NCI-H2171 (cell line): ENCODE measurements at regions not wholly inside any gene's neighbourhood (a gene's known extent, or its start where the extent isn't known, plus 50 kb on each side); places are given as distances from the start of the nearest gene placed in this dataset.
"Not testable (repeated sequence)": the region's sequence is repeated elsewhere in the genome, so short reads cannot be mapped to it uniquely, and the experiment has no call there.

Source experiments
- DNase-seq: peaks from one replicate; lab custom pipeline; 2025; lab: John Stamatoyannopoulos, UW

GRCh38 chr15:81899730-81900129, 146.1 kb downstream of the MEX3B start:
- no peak for DNase-seq

- no peak for DNase-seq
Observed at GRCh38 chr15:81899024-81899423, 146.8 kb downstream of the MEX3B start.

GRCh38 chr15:81897057-81897677, 148.7 kb downstream of the MEX3B start:
- DNase-seq, result no peak

GRCh38 chr15:81896356-81896755, 149.5 kb downstream of the MEX3B start:
- no peak for DNase-seq

- DNase-seq, result no peak
Observed at GRCh38 chr15:81895723-81896122, 150.1 kb downstream of the MEX3B start.

GRCh38 chr15:81894061-81894460, 151.8 kb downstream of the MEX3B start:
- no peak for DNase-seq

- no peak for DNase-seq
Observed at GRCh38 chr15:81893182-81893835, 152.5 kb downstream of the MEX3B start.

GRCh38 chr15:81890496-81890895, 155.3 kb downstream of the MEX3B start:
- DNase-seq, result no peak

GRCh38 chr15:81889485-81889881, 156.3 kb downstream of the MEX3B start:
- DNase-seq, result no peak

GRCh38 chr15:81888748-81889484, 156.9 kb downstream of the MEX3B start:
- DNase-seq, result no peak

GRCh38 chr15:81887912-81888311, 157.9 kb downstream of the MEX3B start:
- no peak for DNase-seq

GRCh38 chr15:81887188-81887587, 158.6 kb downstream of the MEX3B start:
- DNase-seq, result not testable (repeated sequence)

- no peak for DNase-seq
Observed at GRCh38 chr15:81886591-81886990, 159.2 kb downstream of the MEX3B start.

GRCh38 chr15:81886080-81886479, 159.7 kb downstream of the MEX3B start:
- no peak for DNase-seq

- DNase-seq, result no peak
Observed at GRCh38 chr15:81885135-81885534, 160.7 kb downstream of the MEX3B start.

GRCh38 chr15:81882504-81882903, 163.3 kb downstream of the MEX3B start:
- no peak for DNase-seq

- no peak for DNase-seq
Observed at GRCh38 chr15:81880833-81881232, 165.0 kb downstream of the MEX3B start.

- no peak for DNase-seq
Observed at GRCh38 chr15:81880314-81880713, 165.5 kb downstream of the MEX3B start.

GRCh38 chr15:81875717-81876116, 170.1 kb downstream of the MEX3B start:
- not testable (repeated sequence) for DNase-seq

- DNase-seq, result not testable (repeated sequence)
Observed at GRCh38 chr15:81870746-81871106, 175.1 kb downstream of the MEX3B start.

GRCh38 chr15:81870062-81870745, 175.6 kb downstream of the MEX3B start:
- DNase-seq, result not testable (repeated sequence)

GRCh38 chr15:81869161-81869954, 176.5 kb downstream of the MEX3B start:
- DNase-seq, result no peak
